ENCODE measurements at regions not wholly inside any gene's neighbourhood (a gene's known extent, or its start where the extent isn't known, plus 50 kb on each side); places are given as distances from the start of the nearest gene placed in this dataset.

- Histone ChIP-seq H3K4me3 (ENCODE audit: control extremely low read depth in 1 of 5, extremely low read depth in 1 of 5, insufficient read depth in 1 of 5, low read depth in 2 of 5, low read length in 4 of 5) (no peak overlapping the region), H3K36me3 (replicated peaks in 1 of 2; ENCODE audit: control extremely low read depth in 1 of 2, control insufficient read depth in 1 of 2, extremely low read depth in 1 of 2, insufficient read depth in 2 of 2, low read length in 1 of 2) (no peaks in the 10 kb centered on the region), H3K9me3 (ENCODE audit: control extremely low read depth in 1 of 3, control insufficient read depth in 2 of 3, insufficient read depth in 1 of 3, low read length in 2 of 3) (peaks cover 0 to 4% (median 0%) of the 10 kb centered on the region in 3 donors), H3K4me1 (ENCODE audit: control insufficient read depth in 2 of 2, insufficient read depth in 2 of 2, low read length in 2 of 2) (no peaks in the 10 kb centered on the region), H3K27me3 (replicated peaks in 1 of 4; ENCODE audit: control extremely low read depth in 1 of 4, control insufficient read depth in 3 of 4, insufficient read depth in 4 of 4, low read length in 3 of 4) (no peaks in the 10 kb centered on the region), H3K27ac (ENCODE audit: low read length in 2 of 2) (no peak overlapping the region), H3K4me2 (replicated peaks; ENCODE audit: low read depth, low read length, poor library complexity, severe bottlenecking) (no peak overlapping the region), H3K9ac (ENCODE audit: low read length) (no peak overlapping the region), H2AFZ (ENCODE audit: insufficient read depth, low read depth, low read length, poor library complexity, severe bottlenecking) (no peak overlapping the region), H4K20me1 (ENCODE audit: control insufficient read depth, insufficient read depth, low read length, poor library complexity, severe bottlenecking) (no peaks in the 10 kb centered on the region), H3K79me2 (ENCODE audit: control insufficient read depth, insufficient read depth, low read length) (no peaks in the 10 kb centered on the region)
- intact Hi-C loops (cut with micrococcal nuclease), result no loop called here
- WGBS (ENCODE audit: insufficient coverage), result 72% methylated on average over 3 of the region's 6 CpGs
- CTCF ChIA-PET, result no interaction called here
- ATAC-seq (ENCODE audit: low read depth), result no peak
- DNase-seq, result no peak
- TF ChIP-seq EZH2 (IDR thresholded peaks at IDR 0.05; ENCODE audit: borderline replicate concordance, insufficient read depth, low read depth, low read length, poor library complexity, severe bottlenecking), result no peak
- no peak for TF ChIP-seq CTCF (IDR thresholded peaks at IDR 0.05)
- Mint-ChIP-seq H3K9me3 (ENCODE audit: insufficient read depth) (peaks cover 2% of the 10 kb centered on the region), H3K4me3 (no peak overlapping the region), H3K4me1 (no peaks in the 10 kb centered on the region), H3K27ac (no peak overlapping the region), H3K27me3 (peaks cover 42% of the 10 kb centered on the region)
- POLR2A ChIA-PET, result no interaction called here
These were observed 86.0 kb upstream of the GRIK3 start for GRCh38 chr1:37120279-37120678.

DNA sequence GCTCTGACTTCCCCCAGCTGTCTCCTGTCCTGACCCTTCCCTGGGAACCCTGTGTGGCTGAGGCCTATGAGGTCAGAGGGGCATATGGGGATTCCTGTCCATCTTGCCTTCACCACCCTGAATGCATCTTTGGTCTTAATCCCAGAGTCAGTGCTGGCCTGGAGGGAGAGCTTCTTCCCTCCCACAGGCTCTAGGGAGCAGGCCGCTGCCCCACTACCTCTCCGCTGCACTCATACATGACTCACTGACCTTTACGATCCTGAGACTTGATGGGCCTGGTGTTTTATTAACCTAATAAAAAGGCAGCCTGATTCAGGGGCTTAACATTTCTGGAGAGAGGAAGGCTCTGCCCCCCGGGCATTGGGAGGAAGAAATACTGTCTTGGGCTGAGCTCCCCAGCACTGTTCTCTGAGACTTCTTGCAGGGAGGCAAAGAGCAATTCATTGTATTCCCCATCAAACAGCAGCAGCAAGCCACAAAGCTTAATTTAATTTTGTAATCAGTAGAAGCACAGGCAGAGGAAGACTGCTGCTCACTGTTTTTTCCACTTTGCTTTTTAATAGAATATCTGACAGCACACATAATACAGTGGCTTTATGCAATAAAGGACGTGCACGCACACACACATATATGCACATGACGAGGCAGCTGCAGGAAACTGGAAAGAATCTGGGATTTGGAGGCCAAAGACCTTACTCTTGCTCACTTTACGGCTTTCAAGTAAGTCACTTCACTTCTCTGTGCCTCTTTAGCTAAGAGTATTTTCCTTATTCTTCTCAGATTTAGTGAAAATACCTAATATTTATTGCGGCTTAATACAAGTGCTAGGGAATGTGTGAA lies 89.2 kb upstream of the GRIK3 start:
- Histone ChIP-seq H3K79me2 (ENCODE audit: control insufficient read depth, insufficient read depth, low read length) (no peaks in the 10 kb centered on the region), H3K4me2 (replicated peaks; ENCODE audit: low read depth, low read length, poor library complexity, severe bottlenecking) (no peak overlapping the region), H3K9me3 (ENCODE audit: control extremely low read depth in 1 of 3, control insufficient read depth in 2 of 3, insufficient read depth in 1 of 3, low read length in 2 of 3) (peaks cover 0 to 4% (median 0%) of the 10 kb centered on the region in 3 donors), H4K20me1 (ENCODE audit: control insufficient read depth, insufficient read depth, low read length, poor library complexity, severe bottlenecking) (no peaks in the 10 kb centered on the region), H3K27me3 (replicated peaks in 1 of 4; ENCODE audit: control extremely low read depth in 1 of 4, control insufficient read depth in 3 of 4, insufficient read depth in 4 of 4, low read length in 3 of 4) (peaks cover 0 to 4% (median under 1%) of the 10 kb centered on the region in 4 experiments), H3K4me3 (ENCODE audit: control extremely low read depth in 1 of 5, extremely low read depth in 1 of 5, insufficient read depth in 1 of 5, low read depth in 2 of 5, low read length in 4 of 5) (no peak overlapping the region), H2AFZ (ENCODE audit: insufficient read depth, low read depth, low read length, poor library complexity, severe bottlenecking) (no peak overlapping the region), H3K36me3 (replicated peaks in 1 of 2; ENCODE audit: control extremely low read depth in 1 of 2, control insufficient read depth in 1 of 2, extremely low read depth in 1 of 2, insufficient read depth in 2 of 2, low read length in 1 of 2) (no peaks in the 10 kb centered on the region), H3K4me1 (ENCODE audit: control insufficient read depth in 2 of 2, insufficient read depth in 2 of 2, low read length in 2 of 2) (no peaks in the 10 kb centered on the region), H3K27ac (ENCODE audit: low read length in 2 of 2) (no peak overlapping the region), H3K9ac (ENCODE audit: low read length) (no peak overlapping the region)
- WGBS (ENCODE audit: insufficient coverage), result 64% methylated on average over 5 of the region's 9 CpGs
- ChIA-PET CTCF (interaction anchor here (2.0 kb wide), 1 partner anchor 12 kb away, joined by 7 read pairs; no protein-coding TSS in a partner anchor), POLR2A (no interaction called here)
- DNase-seq (no peak), ATAC-seq (ENCODE audit: low read depth) (no peak)
- intact Hi-C loops (cut with micrococcal nuclease), result no loop called here
- Mint-ChIP-seq H3K9me3 (ENCODE audit: insufficient read depth) (peaks cover 2% of the 10 kb centered on the region), H3K4me1 (no peaks in the 10 kb centered on the region), H3K4me3 (no peak overlapping the region), H3K27me3 (peaks cover 51% of the 10 kb centered on the region), H3K27ac (no peak overlapping the region)
- TF ChIP-seq CTCF (IDR thresholded peaks at IDR 0.05) (no peak), EZH2 (IDR thresholded peaks at IDR 0.05; ENCODE audit: borderline replicate concordance, insufficient read depth, low read depth, low read length, poor library complexity, severe bottlenecking) (no peak)
